Hepatocyte (in vitro differentiated cells): ENCODE measurements at regions not wholly inside any gene's neighbourhood (a gene's known extent, or its start where the extent isn't known, plus 50 kb on each side); places are given as distances from the start of the nearest gene placed in this dataset.

Experiments used
- DNase-seq: peaks from one replicate; pipeline ENCODE4 v3.0.0-alpha.2; 2016; ENCODE audit warnings: low spot score
- H2AFZ ChIP-seq: fragments of 200-600 bp; sonication (generic); 2 replicates; pipeline ENCODE4 v1.6.0; 2016; ENCODE audit warnings: antibody characterized with exemption, mild to moderate bottlenecking
- H3K27ac ChIP-seq: fragments of 200-600 bp; sonication (generic); 2 replicates; pipeline ENCODE4 v1.5.1; 2016; ENCODE audit warnings: mild to moderate bottlenecking
- H3K27me3 ChIP-seq: fragments of 200-600 bp; sonication (generic); 2 replicates; pipeline ENCODE4 v1.6.1; 2016
- H3K36me3 ChIP-seq: fragments of 200-600 bp; sonication (generic); replicated peaks from 2 replicates; pipeline ENCODE4 v1.5.1; 2016; ENCODE audit warnings: low read depth; ENCODE audit not compliant: insufficient read depth
- H3K4me1 ChIP-seq: fragments of 200-600 bp; sonication (generic); 2 replicates; pipeline ENCODE4 v1.5.1; 2016; ENCODE audit warnings: mild to moderate bottlenecking, moderate library complexity; ENCODE audit not compliant: insufficient read depth
- H3K4me2 ChIP-seq: fragments of 200-600 bp; sonication (generic); 2 replicates; pipeline ENCODE4 v1.6.0; 2016
- H3K4me3 ChIP-seq: fragments of 200-600 bp; sonication (generic); 2 replicates; pipeline ENCODE4 v1.5.1; 2016; ENCODE audit warnings: mild to moderate bottlenecking
- H3K79me2 ChIP-seq: fragments of 200-600 bp; sonication (generic); 2 replicates; pipeline ENCODE4 v1.6.0; 2017; ENCODE audit warnings: mild to moderate bottlenecking
- H3K9me2 ChIP-seq: fragments of 200-600 bp; sonication (generic); replicated peaks from 2 replicates; pipeline ENCODE4 v1.6.0; 2017; ENCODE audit warnings: mild to moderate bottlenecking; ENCODE audit not compliant: insufficient read depth
- H3K9me3 ChIP-seq: fragments of 200-600 bp; sonication (generic); 2 replicates; pipeline ENCODE4 v1.5.1; 2016; ENCODE audit warnings: low read depth, mild to moderate bottlenecking
- H4K20me1 ChIP-seq: fragments of 200-600 bp; sonication (generic); 2 replicates; pipeline ENCODE4 v1.6.0; 2016; ENCODE audit warnings: mild to moderate bottlenecking; ENCODE audit not compliant: insufficient read depth, poor library complexity, severe bottlenecking
- EZH2 ChIP-seq: fragments of 200-600 bp; sonication (generic); IDR thresholded peaks from 2 replicates; pipeline ENCODE4 v1.6.1; 2016; ENCODE audit warnings: antibody characterized with exemption, mild to moderate bottlenecking, borderline replicate concordance
- EZH2phosphoT487 ChIP-seq: fragments of 200-600 bp; sonication (generic); IDR thresholded peaks from one replicate; pipeline ENCODE4 v1.6.1; 2018; ENCODE audit warnings: antibody characterized with exemption, mild to moderate bottlenecking, low read depth, moderate library complexity; ENCODE audit not compliant: unreplicated experiment, severe bottlenecking
- WGBS: methylation state at CpG from one replicate; pipeline ENCODE4 v1.1.6; 2016; ENCODE audit warnings: low lambda C conversion rate; ENCODE audit errors: missing lambda C conversion rate; 5-methylcytosine and 5-hydroxymethylcytosine counted together
- TF ChIP-seq, protein P1 (sequence below): fragments of 200-600 bp; sonication (generic); IDR thresholded peaks from 2 replicates; pipeline ENCODE4 v1.5.1; 2016; ENCODE audit warnings: antibody characterized with exemption, mild to moderate bottlenecking; ENCODE audit not compliant: poor library complexity

DNA sequence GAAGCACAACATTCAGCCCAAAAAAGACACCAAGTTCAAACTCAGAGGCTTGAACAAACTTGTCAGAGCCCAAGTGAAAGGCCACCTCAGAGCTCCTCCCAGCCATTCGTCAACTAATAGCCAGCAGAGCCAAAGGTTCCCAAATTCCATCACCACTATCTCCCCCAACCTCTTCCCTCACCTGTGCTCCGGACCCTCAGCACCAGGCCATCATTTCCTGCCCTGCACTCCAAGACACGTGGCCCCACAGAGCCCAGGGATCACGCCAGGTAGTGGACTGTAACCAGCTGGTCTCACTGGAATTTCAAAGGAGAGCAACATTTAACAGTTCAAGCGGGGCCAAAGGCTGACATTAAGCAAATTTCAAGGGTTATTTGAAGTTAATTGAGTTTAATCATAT lies 245.2 kb upstream of the IGF1R start:
- no peaks in the 10 kb centered on the region for H3K9me3 ChIP-seq
- H3K9me2 ChIP-seq, result no peaks in the 10 kb centered on the region
- H3K4me1 ChIP-seq, result no peaks in the 10 kb centered on the region
- H3K27me3 ChIP-seq, result no peaks in the 10 kb centered on the region
- no peaks in the 10 kb centered on the region for H3K79me2 ChIP-seq
- TF ChIP-seq, protein P1, sequence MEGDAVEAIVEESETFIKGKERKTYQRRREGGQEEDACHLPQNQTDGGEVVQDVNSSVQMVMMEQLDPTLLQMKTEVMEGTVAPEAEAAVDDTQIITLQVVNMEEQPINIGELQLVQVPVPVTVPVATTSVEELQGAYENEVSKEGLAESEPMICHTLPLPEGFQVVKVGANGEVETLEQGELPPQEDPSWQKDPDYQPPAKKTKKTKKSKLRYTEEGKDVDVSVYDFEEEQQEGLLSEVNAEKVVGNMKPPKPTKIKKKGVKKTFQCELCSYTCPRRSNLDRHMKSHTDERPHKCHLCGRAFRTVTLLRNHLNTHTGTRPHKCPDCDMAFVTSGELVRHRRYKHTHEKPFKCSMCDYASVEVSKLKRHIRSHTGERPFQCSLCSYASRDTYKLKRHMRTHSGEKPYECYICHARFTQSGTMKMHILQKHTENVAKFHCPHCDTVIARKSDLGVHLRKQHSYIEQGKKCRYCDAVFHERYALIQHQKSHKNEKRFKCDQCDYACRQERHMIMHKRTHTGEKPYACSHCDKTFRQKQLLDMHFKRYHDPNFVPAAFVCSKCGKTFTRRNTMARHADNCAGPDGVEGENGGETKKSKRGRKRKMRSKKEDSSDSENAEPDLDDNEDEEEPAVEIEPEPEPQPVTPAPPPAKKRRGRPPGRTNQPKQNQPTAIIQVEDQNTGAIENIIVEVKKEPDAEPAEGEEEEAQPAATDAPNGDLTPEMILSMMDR, result no peak
- TF ChIP-seq EZH2phosphoT487, result no peak
- TF ChIP-seq EZH2, result no peak
- H4K20me1 ChIP-seq, result no peaks in the 10 kb centered on the region
- H3K36me3 ChIP-seq, result no peaks in the 10 kb centered on the region
- H3K4me3 ChIP-seq, result no peak overlapping the region
- H3K27ac ChIP-seq, result no peak overlapping the region
- DNase-seq, result no peak
- H3K4me2 ChIP-seq, result no peak overlapping the region
- 82% methylated on average over 5 of the region's 5 CpGs for WGBS
- H2AFZ ChIP-seq, result no peak overlapping the region

DNA sequence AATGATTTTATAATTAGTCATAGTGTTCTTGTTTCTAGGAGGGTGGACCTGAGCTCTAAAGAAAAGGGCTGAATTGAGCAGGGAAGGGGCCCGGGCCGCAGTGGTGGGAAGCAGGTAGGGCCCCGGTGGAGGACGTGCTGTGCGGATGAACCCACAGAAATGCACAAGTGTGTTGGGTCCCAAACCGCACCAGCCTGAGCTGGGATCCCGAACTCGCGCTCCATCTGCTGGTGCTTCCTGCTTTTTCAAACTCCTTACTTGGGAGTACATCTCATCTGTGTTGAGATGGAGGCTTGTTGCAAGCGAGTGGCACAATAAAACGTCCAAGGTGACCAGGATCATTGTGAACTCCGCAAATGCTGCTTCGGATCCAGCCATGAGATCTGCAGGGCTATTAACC lies 244.8 kb upstream of the IGF1R start:
- H3K79me2 ChIP-seq, result no peaks in the 10 kb centered on the region
- TF ChIP-seq EZH2phosphoT487 (no peak), EZH2 (no peak)
- TF ChIP-seq, protein P1, result no peak
- H2AFZ ChIP-seq, result no peak overlapping the region
- no peaks in the 10 kb centered on the region for H4K20me1 ChIP-seq
- H3K9me3 ChIP-seq, result no peaks in the 10 kb centered on the region
- no peaks in the 10 kb centered on the region for H3K27me3 ChIP-seq
- no peaks in the 10 kb centered on the region for H3K9me2 ChIP-seq
- no peaks in the 10 kb centered on the region for H3K4me1 ChIP-seq
- H3K4me2 ChIP-seq, result no peak overlapping the region
- H3K27ac ChIP-seq, result no peak overlapping the region
- no peaks in the 10 kb centered on the region for H3K36me3 ChIP-seq
- H3K4me3 ChIP-seq, result no peak overlapping the region
- no peak for DNase-seq
- WGBS, result 94% methylated on average over 13 of the region's 13 CpGs

DNA sequence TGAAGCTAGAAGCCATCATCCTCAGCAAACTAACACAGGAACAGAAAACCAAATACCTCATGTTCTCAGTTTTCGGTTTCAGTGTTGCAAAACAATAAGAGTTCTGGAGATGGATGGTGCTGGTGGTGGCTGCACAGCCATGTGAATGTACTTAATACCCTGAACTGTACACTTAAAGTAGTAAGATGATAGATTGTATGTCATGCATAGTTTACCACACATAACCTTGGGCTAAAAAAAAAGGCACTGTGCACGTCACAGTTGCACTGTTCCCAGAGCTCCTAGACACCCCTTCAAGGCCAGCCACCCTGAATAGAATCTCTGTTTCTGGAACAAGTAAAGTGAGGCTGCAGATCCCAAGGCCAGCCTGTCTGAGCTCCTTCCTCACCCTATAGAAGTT lies 243.3 kb upstream of the IGF1R start:
- TF ChIP-seq EZH2phosphoT487, result no peak
- TF ChIP-seq EZH2, result no peak
- TF ChIP-seq, protein P1, result no peak
- H3K4me3 ChIP-seq, result no peak overlapping the region
- H3K9me2 ChIP-seq, result no peaks in the 10 kb centered on the region
- no peaks in the 10 kb centered on the region for H3K36me3 ChIP-seq
- no peak for DNase-seq
- no peaks in the 10 kb centered on the region for H3K27me3 ChIP-seq
- H4K20me1 ChIP-seq, result no peaks in the 10 kb centered on the region
- no peak overlapping the region for H2AFZ ChIP-seq
- H3K27ac ChIP-seq, result no peak overlapping the region
- 77% methylated on average over 2 of the region's 2 CpGs for WGBS
- H3K79me2 ChIP-seq, result no peaks in the 10 kb centered on the region
- H3K9me3 ChIP-seq, result no peaks in the 10 kb centered on the region
- no peaks in the 10 kb centered on the region for H3K4me1 ChIP-seq
- no peak overlapping the region for H3K4me2 ChIP-seq

DNA sequence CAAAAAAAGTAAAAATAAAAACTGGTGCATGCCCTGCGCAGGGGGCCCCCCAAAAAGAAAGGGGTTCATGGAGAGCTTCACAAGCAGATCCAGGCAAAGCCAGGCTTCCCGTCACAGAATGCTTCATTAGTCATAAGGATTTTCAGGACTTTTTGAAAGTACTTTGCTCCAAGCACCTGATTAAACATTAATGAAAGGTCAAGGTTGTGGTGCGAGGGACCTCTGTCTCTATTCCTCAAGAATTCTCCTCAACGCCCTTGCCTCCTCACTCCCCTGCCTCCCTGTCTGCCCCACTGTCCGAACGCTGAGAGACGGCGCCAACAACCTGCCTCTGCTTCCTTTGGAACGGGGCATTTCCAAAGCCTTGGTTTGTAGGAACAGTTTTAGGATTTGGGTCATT lies 240.1 kb upstream of the IGF1R start:
- no peak for DNase-seq
- TF ChIP-seq EZH2 (no peak), EZH2phosphoT487 (no peak)
- TF ChIP-seq, protein P1, result no peak
- H3K9me2 ChIP-seq, result no peaks in the 10 kb centered on the region
- H3K27me3 ChIP-seq, result no peaks in the 10 kb centered on the region
- H4K20me1 ChIP-seq, result no peaks in the 10 kb centered on the region
- H3K4me3 ChIP-seq, result no peak overlapping the region
- H3K4me2 ChIP-seq, result no peak overlapping the region
- no peaks in the 10 kb centered on the region for H3K36me3 ChIP-seq
- H3K9me3 ChIP-seq, result no peaks in the 10 kb centered on the region
- H3K4me1 ChIP-seq, result no peaks in the 10 kb centered on the region
- no peak overlapping the region for H2AFZ ChIP-seq
- WGBS, result 77% methylated on average over 9 of the region's 9 CpGs
- H3K27ac ChIP-seq, result no peak overlapping the region
- no peaks in the 10 kb centered on the region for H3K79me2 ChIP-seq
